ENCODE measurements at regions not wholly inside any gene's neighbourhood (a gene's known extent, or its start where the extent isn't known, plus 50 kb on each side); places are given as distances from the start of the nearest gene placed in this dataset.

- Mint-ChIP-seq H3K4me3 (no peak overlapping the region), H3K4me1 (ENCODE audit: low read depth) (no peaks in the 10 kb centered on the region), H3K9me3 (no peaks in the 10 kb centered on the region), H3K27ac (no peak overlapping the region), H3K36me3 (ENCODE audit: low read depth) (no peaks in the 10 kb centered on the region), H3K27me3 (no peaks in the 10 kb centered on the region)
- TF ChIP-seq CTCF (IDR thresholded peaks at IDR 0.05), result no peak
- POLR2A ChIA-PET, result no interaction called here
- CTCF ChIA-PET, result no interaction called here
- Histone ChIP-seq H3K9me3 (ENCODE audit: control insufficient read depth in 1 of 2, insufficient read depth in 1 of 2, low read length in 2 of 2) (no peaks in the 10 kb centered on the region), H3K4me3 (ENCODE audit: low read length) (no peak overlapping the region), H3K27me3 (ENCODE audit: control insufficient read depth in 1 of 2, insufficient read depth in 2 of 2, low read length in 2 of 2) (no peaks in the 10 kb centered on the region), H3K27ac (ENCODE audit: low read depth in 1 of 2, low read length in 2 of 2) (no peak overlapping the region), H3K36me3 (ENCODE audit: insufficient read depth, low read length) (no peaks in the 10 kb centered on the region), H3K4me1 (ENCODE audit: insufficient read depth, low read length) (peaks cover 2% of the 10 kb centered on the region)
- ATAC-seq (ENCODE audit: poor library complexity), result no peak
- intact Hi-C loops (cut with DNase I, micrococcal nuclease), result no loop called here
- DNase-seq, result no peak
Observed at GRCh38 chr6:105800871-105801270, 285.3 kb upstream of the PRDM1 start.

GRCh38 chr6:105800398-105800797 is 285.7 kb upstream of the PRDM1 start:
- no peaks in the 10 kb centered on the region for H3K36me3 Mint-ChIP-seq (ENCODE audit: low read depth)
- no peaks in the 10 kb centered on the region for H3K27me3 Mint-ChIP-seq
- DNase-seq (no peak), ATAC-seq (ENCODE audit: poor library complexity) (no peak)
- no peaks in the 10 kb centered on the region for H3K9me3 Mint-ChIP-seq
- H3K36me3 ChIP-seq (ENCODE audit: insufficient read depth, low read length), result no peaks in the 10 kb centered on the region
- H3K27ac ChIP-seq (ENCODE audit: low read depth in 1 of 2, low read length in 2 of 2), result no peak overlapping the region
- TF ChIP-seq CTCF (IDR thresholded peaks at IDR 0.05), result no peak
- no peak overlapping the region for H3K4me3 Mint-ChIP-seq
- H3K9me3 ChIP-seq (ENCODE audit: control insufficient read depth in 1 of 2, insufficient read depth in 1 of 2, low read length in 2 of 2), result no peaks in the 10 kb centered on the region
- ChIA-PET POLR2A (no interaction called here), CTCF (no interaction called here)
- no peaks in the 10 kb centered on the region for H3K27me3 ChIP-seq (ENCODE audit: control insufficient read depth in 1 of 2, insufficient read depth in 2 of 2, low read length in 2 of 2)
- intact Hi-C loops (cut with DNase I, micrococcal nuclease), result no loop called here
- no peak overlapping the region for H3K27ac Mint-ChIP-seq
- H3K4me1 Mint-ChIP-seq (ENCODE audit: low read depth), result no peaks in the 10 kb centered on the region
- H3K4me1 ChIP-seq (ENCODE audit: insufficient read depth, low read length), result peaks cover 2% of the 10 kb centered on the region
- no peak overlapping the region for H3K4me3 ChIP-seq (ENCODE audit: low read length)

GRCh38 chr6:105799056-105799455 is 287.1 kb upstream of the PRDM1 start:
- Histone ChIP-seq H3K27me3 (ENCODE audit: control insufficient read depth in 1 of 2, insufficient read depth in 2 of 2, low read length in 2 of 2) (no peaks in the 10 kb centered on the region), H3K36me3 (ENCODE audit: insufficient read depth, low read length) (no peaks in the 10 kb centered on the region), H3K9me3 (ENCODE audit: control insufficient read depth in 1 of 2, insufficient read depth in 1 of 2, low read length in 2 of 2) (no peaks in the 10 kb centered on the region), H3K27ac (ENCODE audit: low read depth in 1 of 2, low read length in 2 of 2) (no peak overlapping the region), H3K4me1 (ENCODE audit: insufficient read depth, low read length) (peaks cover 2% of the 10 kb centered on the region), H3K4me3 (ENCODE audit: low read length) (no peak overlapping the region)
- H3K4me3 Mint-ChIP-seq, result no peak overlapping the region
- no peaks in the 10 kb centered on the region for H3K36me3 Mint-ChIP-seq (ENCODE audit: low read depth)
- DNase-seq, result no peak
- intact Hi-C loops (cut with DNase I, micrococcal nuclease), result no loop called here
- CTCF ChIA-PET, result no interaction called here
- TF ChIP-seq CTCF (IDR thresholded peaks at IDR 0.05), result no peak
- H3K9me3 Mint-ChIP-seq, result no peaks in the 10 kb centered on the region
- H3K27me3 Mint-ChIP-seq, result no peaks in the 10 kb centered on the region
- no peak overlapping the region for H3K27ac Mint-ChIP-seq
- POLR2A ChIA-PET, result no interaction called here
- H3K4me1 Mint-ChIP-seq (ENCODE audit: low read depth), result no peaks in the 10 kb centered on the region
- ATAC-seq (ENCODE audit: poor library complexity), result no peak
